Myocyte (in vitro differentiated cells): ENCODE measurements at regions not wholly inside any gene's neighbourhood (a gene's known extent, or its start where the extent isn't known, plus 50 kb on each side); places are given as distances from the start of the nearest gene placed in this dataset.
A peak's percentile ranks its signal among the peaks of the same experiment; 100 is the strongest.
"Not testable (repeated sequence)": the region's sequence is repeated elsewhere in the genome, so short reads cannot be mapped to it uniquely, and the experiment has no call there.

ENCODE experiments used
- DNase-seq: peaks from one replicate; pipeline ENCODE4 v3.0.0-alpha.2; 2012; ENCODE audit warnings: low read depth

DNA sequence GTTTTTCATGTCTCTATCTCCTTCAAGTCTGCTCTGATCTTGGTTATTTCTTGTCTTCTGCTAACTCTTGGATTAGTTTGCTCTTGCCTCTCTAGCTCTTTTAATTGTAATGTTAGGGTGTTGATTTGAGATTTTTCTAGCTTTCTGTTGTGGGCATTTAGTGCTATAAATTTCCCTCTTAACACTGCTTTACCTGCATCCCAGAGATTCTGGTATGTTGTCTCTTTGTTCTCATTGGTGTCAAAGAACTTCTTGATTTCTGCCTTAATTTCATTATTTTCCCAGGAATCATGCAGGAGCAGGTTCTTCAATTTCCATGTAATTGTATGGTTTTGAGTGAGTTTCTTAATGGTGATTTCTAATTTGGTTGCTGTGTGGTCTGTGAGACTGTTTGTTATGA, 128.5 kb upstream of the ZNF267 start:
- DNase-seq: not testable (repeated sequence)

DNA sequence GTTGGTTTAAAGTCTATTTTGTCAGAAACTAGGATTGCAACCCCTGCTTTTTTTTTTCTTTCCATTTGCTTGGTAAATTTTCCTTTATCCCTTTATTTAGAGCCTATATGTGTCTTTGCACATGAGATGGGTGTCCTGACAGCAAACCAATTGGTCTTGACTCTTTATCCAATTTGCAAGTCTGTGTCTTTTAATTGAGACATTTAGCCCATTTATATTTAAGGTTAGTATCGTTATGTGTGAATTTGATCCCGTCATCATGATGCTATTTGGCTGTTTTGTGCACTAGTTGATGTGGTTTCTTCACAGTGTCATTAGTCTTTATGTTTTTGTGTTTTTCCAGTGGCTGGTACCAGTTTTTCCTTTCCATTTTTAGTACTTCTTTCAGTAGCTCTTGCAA, 127.7 kb upstream of the ZNF267 start:
- no peak for DNase-seq

DNA sequence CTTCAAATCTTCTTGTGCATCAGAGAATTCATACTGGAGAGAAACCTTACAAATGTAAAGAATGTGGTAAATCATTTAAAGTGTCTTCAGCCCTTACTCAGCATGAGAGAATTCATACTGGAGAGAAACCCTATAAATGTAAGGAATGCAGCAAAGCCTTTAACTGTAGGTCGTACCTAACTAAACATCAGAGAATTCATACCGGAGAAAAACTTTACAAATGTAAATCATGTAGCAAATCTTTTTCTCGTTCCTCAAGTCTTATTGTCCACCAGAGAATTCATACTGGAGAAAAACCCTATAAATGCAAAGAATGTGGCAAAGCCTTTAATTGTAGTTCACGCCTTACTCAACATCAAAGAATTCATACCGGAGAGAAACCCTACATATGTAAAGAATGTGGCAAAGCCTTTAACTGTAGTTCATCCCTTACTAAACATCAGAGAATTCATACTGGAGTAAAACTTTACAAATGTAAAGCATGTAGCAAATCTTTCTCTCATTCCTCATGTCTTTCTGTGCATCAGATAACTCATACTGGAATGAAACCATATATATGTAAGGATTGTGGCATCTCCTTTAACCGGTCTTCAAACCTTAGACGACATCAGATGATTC, 118.5 kb upstream of the ZNF267 start:
- peak; percentile 1 for DNase-seq

DNA sequence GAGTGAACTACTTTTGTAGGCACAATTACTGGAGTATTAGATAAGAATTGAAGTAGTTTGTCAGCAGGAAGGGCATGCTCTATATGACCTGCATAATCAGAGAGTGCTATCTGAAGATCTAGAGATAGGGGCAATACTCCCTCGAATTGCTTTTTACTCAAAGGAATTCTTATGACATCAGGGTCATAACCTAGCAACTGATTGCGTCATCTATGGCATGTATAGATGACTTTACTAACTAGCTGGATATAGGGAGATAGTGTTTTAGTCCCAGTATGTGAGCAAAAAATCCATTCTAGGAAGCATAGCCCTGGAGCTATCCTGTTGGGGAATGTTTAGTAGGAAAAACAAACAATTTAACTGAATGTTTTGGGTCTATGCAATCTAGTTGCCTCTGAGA, 109.5 kb upstream of the ZNF267 start:
- no peak for DNase-seq

DNA sequence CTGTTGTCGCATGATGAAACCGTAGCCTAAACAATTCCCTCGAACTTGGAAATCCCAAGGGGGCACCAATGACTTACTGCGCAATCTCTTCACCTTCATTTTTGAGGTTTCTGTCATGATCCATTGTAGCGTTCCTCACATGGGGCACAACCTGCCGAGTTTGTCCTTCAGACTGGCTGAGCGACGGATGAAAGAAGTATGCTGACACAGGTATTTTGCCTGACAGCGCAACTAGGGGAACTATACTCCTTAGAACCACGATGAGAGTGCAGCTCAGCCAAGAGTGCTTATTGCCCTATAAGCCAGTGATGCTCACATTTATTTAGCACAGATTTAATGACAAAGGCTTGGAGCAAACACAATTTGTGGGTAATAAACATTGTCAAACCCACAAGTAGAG, 106.3 kb upstream of the ZNF267 start:
- no peak for DNase-seq

DNA sequence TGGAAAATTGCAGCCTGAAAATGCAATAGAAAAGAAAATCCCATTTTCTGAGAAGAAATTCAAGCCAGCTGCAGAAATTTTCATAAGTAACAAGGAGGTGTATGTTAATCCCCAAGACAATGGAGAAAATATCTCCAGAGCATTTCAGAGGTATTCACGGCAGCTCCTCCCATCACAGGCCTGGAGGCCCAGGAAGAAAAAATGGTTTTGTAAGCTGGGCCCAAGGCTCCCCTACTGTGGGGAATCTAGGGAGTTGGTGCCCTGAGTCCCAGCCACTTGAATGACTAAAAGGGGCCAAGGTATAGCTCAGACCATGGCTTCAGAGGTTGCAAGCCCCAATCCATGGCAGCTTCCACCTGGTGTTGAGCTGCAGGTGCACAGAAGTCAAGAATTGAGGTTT, 93.3 kb upstream of the ZNF267 start:
- no peak for DNase-seq

DNA sequence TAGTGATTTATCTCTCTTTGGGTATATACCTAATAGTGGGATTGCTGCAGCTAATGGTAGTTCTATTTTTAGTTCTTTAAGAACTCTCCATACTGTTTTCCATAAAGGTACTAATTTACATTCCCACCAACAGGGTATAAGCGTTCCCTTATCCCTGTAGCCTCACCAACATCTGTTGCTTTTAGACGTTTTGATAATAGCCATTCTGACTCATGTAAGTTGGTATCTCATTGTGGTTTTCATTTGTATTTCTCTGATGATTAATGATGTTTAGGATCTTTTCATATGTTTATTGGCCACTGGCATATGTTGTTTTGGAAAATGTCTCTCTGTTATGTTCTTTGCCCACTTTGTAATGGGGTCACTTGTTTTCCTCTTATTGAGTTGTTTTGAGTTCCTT, 88.5 kb upstream of the ZNF267 start:
- peak; percentile 13 for DNase-seq

DNA sequence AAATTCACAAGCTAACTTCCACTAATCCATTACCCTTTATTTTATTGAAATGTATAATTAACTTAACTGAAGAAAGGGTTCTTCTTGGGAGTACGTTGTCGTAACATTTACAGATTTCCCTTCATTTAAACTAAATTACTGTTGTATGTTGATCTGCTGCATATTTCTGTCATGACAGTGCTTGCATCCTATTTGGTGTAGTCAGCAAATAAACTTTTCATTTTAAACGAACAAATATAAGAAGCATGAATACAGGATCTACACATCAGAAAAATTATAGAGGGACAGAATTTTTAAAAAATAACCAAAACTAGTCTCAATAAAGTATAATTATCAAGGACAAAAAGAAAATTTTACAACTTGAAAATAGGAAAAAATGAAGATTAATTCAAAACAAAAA, 66.5 kb upstream of the ZNF267 start:
- DNase-seq: no peak

DNA sequence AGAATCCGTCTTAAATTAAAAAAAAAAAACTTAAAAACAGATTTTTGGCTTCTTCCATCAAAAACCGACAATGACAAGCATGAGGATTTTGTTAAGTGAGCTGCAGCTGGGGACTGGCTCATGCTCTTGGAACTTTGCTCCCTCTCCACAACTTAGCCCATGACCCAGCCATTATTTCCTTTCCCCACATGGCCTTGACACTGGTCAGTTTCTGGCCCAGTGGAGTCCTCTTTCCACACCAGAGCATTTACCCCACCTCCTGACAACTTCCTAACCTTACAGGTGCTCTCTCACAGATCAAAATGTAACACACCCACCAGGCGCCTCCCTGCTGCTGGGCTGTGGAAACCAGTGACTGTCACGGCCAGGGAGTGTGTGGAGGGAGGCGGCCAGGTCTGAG, 62.7 kb upstream of the ZNF267 start:
- DNase-seq: no peak

DNA sequence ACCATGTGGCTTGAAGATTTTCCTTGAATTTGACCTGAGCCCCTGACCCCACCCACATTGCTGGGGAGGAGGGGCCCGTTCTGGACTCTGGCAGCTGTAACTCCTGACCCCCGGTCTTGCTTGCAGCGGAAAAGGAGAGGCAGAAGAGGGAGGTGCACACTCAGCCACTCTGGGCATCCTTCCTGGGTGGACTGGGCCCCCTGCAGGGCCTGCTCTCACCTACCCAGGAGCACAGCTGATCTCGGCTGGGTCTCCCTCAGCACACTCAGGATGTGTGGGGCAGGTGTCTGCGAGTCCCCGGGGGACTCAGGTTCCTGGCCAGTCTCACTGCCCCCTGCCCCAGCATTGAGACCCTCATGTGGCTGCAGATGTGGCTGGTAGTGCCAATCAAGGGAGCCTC, 57.5 kb upstream of the ZNF267 start:
- not testable (repeated sequence) for DNase-seq

DNA sequence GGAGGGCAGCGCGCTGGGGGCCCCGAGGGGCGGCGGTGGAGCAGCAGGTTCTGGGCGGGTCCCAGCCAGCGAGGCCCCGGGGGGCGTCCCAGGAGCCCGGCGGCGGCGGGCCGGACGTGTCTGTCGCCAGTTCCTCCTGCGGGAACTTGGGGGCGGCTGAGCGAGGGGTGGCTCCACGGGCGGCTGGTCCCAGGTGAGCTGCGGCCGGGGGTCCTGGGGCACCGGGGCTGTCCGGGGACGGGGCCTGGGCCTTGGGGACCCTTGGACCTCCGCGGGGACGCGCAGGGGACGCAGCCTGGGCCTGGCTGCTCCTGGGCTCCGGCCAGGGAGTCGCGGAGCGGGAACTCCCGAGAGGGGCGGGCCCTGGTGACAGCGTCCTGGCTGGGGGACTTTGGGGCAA, 54.2 kb upstream of the ZNF267 start:
- DNase-seq: no peak

DNA sequence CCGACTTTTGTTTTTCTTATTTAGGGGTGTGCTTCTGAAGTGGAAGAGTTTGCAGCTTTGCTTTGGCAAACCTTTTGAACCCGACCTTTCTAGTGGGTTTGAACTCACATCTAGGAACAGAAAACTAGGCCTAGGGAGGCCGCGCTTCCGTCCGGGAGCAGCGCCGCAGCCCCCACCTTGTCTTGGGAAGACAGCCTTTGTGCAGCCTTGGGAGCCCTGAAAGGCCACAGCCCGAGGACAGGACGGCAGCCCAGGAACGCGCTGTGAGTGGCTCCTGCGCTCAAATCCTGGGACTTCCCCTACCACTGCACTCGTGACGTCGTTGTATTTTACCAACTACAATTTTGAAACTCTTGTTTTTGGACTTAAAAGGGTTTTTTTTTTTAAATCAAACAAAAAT, 53.7 kb upstream of the ZNF267 start:
- no peak for DNase-seq
